DMS153 treated with DMSO at 0.1 percent for 48 hours (cell line): ENCODE measurements at regions not wholly inside any gene's neighbourhood (a gene's known extent, or its start where the extent isn't known, plus 50 kb on each side); places are given as distances from the start of the nearest gene placed in this dataset.
"Not testable (repeated sequence)": the region's sequence is repeated elsewhere in the genome, so short reads cannot be mapped to it uniquely, and the experiment has no call there.

Experiments used
- DNase-seq: peaks from one replicate; lab custom pipeline; 2025; ENCODE audit not compliant: unreplicated experiment; lab: John Stamatoyannopoulos, UW

GRCh38 chr2:13334071-13334470 lies 617.3 kb downstream of the TRIB2 start:
- not testable (repeated sequence) for DNase-seq

- DNase-seq, result no peak
Observed at GRCh38 chr2:13334545-13334944, 617.8 kb downstream of the TRIB2 start.

- DNase-seq, result no peak
Observed at GRCh38 chr2:13335862-13336535, 619.3 kb downstream of the TRIB2 start.

- DNase-seq, result no peak
Observed at GRCh38 chr2:13351068-13351467, 634.3 kb downstream of the TRIB2 start.

GRCh38 chr2:13353083-13353482 lies 636.3 kb downstream of the TRIB2 start:
- DNase-seq, result no peak

- no peak for DNase-seq
Observed at GRCh38 chr2:13354031-13354430, 637.3 kb downstream of the TRIB2 start.

- not testable (repeated sequence) for DNase-seq
Observed at GRCh38 chr2:13381928-13382327, 665.2 kb downstream of the TRIB2 start.

- DNase-seq, result not testable (repeated sequence)
Observed at GRCh38 chr2:13389172-13389571, 672.4 kb downstream of the TRIB2 start.

- DNase-seq, result no peak
Observed at GRCh38 chr2:13390676-13391075, 673.9 kb downstream of the TRIB2 start.

- no peak for DNase-seq
Observed at GRCh38 chr2:13401312-13401711, 684.6 kb downstream of the TRIB2 start.

GRCh38 chr2:13413989-13414388 lies 697.3 kb downstream of the TRIB2 start:
- no peak for DNase-seq

- no peak for DNase-seq
Observed at GRCh38 chr2:13414897-13415296, 698.2 kb downstream of the TRIB2 start.

- no peak for DNase-seq
Observed at GRCh38 chr2:13433954-13434353, 717.2 kb downstream of the TRIB2 start.

- not testable (repeated sequence) for DNase-seq
Observed at GRCh38 chr2:13443554-13444261, 727.0 kb downstream of the TRIB2 start.

GRCh38 chr2:13462464-13462863 lies 745.7 kb downstream of the TRIB2 start:
- DNase-seq, result no peak

GRCh38 chr2:13466076-13466475 lies 749.3 kb downstream of the TRIB2 start:
- DNase-seq, result no peak

- DNase-seq, result no peak
Observed at GRCh38 chr2:13474538-13474937, 757.8 kb downstream of the TRIB2 start.

- DNase-seq, result no peak
Observed at GRCh38 chr2:13480057-13480456, 763.3 kb downstream of the TRIB2 start.

- DNase-seq, result no peak
Observed at GRCh38 chr2:13481201-13481600, 764.5 kb downstream of the TRIB2 start.

GRCh38 chr2:13485256-13485655 lies 768.5 kb downstream of the TRIB2 start:
- DNase-seq, result no peak

GRCh38 chr2:13488965-13489364 lies 772.2 kb downstream of the TRIB2 start:
- DNase-seq, result no peak

GRCh38 chr2:13492262-13492661 lies 775.5 kb downstream of the TRIB2 start:
- no peak for DNase-seq

- DNase-seq, result no peak
Observed at GRCh38 chr2:13495051-13495450, 778.3 kb downstream of the TRIB2 start.
